ENCODE measurements at regions not wholly inside any gene's neighbourhood (a gene's known extent, or its start where the extent isn't known, plus 50 kb on each side); places are given as distances from the start of the nearest gene placed in this dataset.

DNA sequence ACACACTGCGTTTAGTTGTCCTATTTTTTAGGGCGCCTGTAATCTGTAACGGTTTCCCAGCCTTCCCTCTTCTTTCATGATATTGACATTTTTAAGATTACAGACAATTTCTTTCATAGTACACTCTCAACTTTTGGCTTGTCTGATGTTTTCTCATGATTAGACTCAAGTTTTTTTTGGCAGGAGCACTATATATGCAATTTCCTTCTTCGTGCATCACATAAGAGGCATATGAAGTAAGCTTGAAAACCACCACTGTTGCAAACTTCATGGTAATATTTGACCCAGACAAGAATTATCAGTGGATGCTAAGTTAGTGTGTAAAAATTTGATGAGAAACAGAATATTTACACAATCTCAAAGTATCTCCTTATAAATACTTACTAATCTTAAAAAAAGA, 119.2 kb upstream of the CMC1 start:
- no peak for DNase-seq (ENCODE audit: low read depth)
- TF ChIP-seq, protein P1, sequence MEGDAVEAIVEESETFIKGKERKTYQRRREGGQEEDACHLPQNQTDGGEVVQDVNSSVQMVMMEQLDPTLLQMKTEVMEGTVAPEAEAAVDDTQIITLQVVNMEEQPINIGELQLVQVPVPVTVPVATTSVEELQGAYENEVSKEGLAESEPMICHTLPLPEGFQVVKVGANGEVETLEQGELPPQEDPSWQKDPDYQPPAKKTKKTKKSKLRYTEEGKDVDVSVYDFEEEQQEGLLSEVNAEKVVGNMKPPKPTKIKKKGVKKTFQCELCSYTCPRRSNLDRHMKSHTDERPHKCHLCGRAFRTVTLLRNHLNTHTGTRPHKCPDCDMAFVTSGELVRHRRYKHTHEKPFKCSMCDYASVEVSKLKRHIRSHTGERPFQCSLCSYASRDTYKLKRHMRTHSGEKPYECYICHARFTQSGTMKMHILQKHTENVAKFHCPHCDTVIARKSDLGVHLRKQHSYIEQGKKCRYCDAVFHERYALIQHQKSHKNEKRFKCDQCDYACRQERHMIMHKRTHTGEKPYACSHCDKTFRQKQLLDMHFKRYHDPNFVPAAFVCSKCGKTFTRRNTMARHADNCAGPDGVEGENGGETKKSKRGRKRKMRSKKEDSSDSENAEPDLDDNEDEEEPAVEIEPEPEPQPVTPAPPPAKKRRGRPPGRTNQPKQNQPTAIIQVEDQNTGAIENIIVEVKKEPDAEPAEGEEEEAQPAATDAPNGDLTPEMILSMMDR (IDR thresholded peaks at IDR 0.05; ENCODE audit: insufficient read depth, low read depth, low read length) = no peak
- no peak overlapping the region for H3K4me3 ChIP-seq (ENCODE audit: low read depth, low read length)

DNA sequence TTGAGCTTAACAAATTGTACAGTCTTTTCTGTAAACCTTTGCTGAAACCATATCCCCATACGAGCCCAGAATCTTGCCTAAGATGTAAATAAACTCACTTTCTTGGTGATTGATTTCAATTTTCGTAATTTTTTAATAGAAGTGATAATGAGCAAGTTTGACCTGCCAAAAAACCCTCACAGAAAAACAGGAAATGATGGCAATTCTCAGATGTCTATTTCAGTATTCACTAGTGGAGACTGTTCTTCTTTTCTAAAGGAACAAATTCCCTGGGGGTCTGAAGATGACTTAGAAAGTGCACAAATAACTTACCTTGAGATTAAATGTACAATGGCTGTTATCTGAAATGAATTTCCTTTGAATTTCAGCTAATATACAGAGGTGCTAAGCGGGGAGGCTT, 116.5 kb upstream of the CMC1 start:
- TF ChIP-seq, protein P1 (IDR thresholded peaks at IDR 0.05; ENCODE audit: insufficient read depth, low read depth, low read length) = no peak
- no peak overlapping the region for H3K4me3 ChIP-seq (ENCODE audit: low read depth, low read length)
- DNase-seq (ENCODE audit: low read depth) = no peak

DNA sequence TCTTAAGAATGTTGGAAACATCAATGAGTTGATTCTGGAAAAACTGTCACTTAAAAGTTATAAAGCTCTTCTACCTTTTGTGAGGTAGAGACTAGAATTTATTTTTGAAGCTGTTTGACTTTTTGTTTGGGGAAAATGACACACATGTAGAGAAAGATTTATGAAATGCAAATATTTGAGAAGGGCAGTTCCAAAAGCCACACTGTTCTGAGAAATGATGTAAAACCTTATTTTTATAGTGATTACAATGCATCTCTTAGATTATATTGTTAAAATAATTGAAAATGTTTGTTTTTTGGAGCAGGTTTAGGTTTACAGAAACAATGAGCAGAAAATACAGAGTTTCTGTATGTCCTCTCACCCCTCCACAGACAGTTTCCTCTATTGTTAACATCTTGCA, 116.1 kb upstream of the CMC1 start:
- TF ChIP-seq, protein P1 (IDR thresholded peaks at IDR 0.05; ENCODE audit: insufficient read depth, low read depth, low read length) = no peak
- no peak overlapping the region for H3K4me3 ChIP-seq (ENCODE audit: low read depth, low read length)
- no peak for DNase-seq (ENCODE audit: low read depth)

DNA sequence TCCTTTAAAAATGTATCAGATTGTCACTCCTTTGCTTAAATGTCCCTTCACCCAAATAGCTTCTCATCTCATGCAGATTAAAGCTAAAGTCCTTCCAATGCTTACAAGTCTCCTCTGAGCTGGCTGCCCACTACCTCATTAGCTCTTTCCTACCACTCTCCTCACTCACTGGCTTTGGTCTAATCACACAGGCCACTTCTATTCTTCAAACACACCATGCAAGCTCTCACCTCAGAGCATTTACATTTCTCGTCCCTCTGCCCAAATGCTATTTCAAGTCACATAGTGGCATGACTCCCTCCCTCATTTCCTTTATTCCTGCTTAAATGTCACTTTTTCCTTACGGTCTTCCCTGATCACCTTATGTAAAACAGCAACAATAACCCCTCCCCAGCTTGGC, 110.6 kb upstream of the CMC1 start:
- no peak overlapping the region for H3K4me3 ChIP-seq (ENCODE audit: low read depth, low read length)
- no peak for DNase-seq (ENCODE audit: low read depth)
- TF ChIP-seq, protein P1 (IDR thresholded peaks at IDR 0.05; ENCODE audit: insufficient read depth, low read depth, low read length) = no peak

DNA sequence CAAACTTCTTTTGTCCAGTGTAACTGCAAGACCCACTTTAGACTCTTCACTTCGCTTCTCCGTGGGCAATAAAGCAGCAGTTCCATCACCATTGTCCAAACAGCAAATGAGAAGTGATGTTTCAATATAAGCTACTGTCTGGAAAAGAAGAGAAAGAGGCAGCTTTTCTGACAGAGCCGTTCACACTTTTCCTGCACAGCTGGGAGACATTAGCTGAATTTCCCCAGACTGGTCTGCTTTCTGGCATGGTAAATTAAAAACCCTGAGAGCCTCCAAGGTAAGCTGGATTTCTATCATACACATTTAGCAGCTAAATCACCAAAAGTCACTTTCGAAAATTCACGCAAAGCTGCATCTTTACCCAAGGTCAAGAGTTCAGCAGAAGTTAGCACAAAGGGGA, 108.5 kb upstream of the CMC1 start:
- no peak for DNase-seq (ENCODE audit: low read depth)
- H3K4me3 ChIP-seq (ENCODE audit: low read depth, low read length) = no peak overlapping the region
- TF ChIP-seq, protein P1 (IDR thresholded peaks at IDR 0.05; ENCODE audit: insufficient read depth, low read depth, low read length) = no peak

DNA sequence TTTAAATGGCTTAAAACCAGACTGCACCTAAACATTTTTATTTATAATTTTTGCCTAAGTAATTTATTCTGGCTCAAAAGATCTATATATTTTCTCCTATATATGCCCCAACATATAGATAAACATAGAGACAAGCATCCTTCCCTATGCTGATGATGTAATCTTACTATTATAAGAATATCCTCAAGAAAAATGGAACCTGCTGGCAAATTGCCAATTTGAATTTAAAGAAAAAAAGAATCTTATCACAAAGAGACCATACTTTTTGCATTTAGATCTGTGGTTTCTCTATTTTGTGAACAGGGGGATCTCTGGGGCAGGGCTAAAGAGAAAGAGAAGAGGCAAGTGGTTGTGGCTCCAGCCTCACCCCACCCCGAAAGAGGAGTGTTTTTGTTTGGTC, 107.2 kb upstream of the CMC1 start:
- no peak for DNase-seq (ENCODE audit: low read depth)
- TF ChIP-seq, protein P1 (IDR thresholded peaks at IDR 0.05; ENCODE audit: insufficient read depth, low read depth, low read length) = no peak
- H3K4me3 ChIP-seq (ENCODE audit: low read depth, low read length) = no peak overlapping the region

DNA sequence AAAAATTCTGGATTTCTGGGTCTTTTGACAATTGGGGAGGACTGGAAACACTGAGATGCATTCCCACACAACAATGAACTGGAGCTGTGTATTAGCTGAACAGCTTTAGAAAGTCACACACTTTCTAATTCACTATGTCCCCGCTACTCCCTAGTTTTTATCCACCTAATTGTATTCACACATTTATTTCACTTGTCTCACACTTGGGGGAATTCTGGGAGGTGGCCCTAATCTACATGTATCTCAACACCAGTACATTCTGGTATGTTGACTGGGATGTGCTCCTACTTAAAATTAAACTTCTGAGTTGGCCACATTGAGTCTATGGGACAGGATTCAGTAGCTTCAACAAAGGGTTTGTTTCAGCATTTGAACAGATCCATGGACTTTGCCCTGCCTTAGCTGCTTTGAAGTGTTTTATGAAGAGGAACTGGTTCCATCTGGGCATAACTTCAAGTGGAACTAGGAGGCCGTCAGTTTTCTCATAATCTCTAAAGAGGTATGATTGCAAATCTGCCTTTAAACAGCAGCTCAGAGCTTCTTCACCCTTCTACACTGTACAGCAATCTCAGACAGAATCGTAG, 106.5 kb upstream of the CMC1 start:
- TF ChIP-seq, protein P1 (IDR thresholded peaks at IDR 0.05; ENCODE audit: insufficient read depth, low read depth, low read length) = no peak
- H3K4me3 ChIP-seq (ENCODE audit: low read depth, low read length) = no peak overlapping the region
- no peak for DNase-seq (ENCODE audit: low read depth)

All from fibroblast of villous mesenchyme (primary cell).